PC-9 (cell line): ENCODE measurements at regions not wholly inside any gene's neighbourhood (a gene's known extent, or its start where the extent isn't known, plus 50 kb on each side); places are given as distances from the start of the nearest gene placed in this dataset.

ENCODE experiments used
- BruUV-seq: library from RNA; stranded (reverse); fragments of 400-500 nt; replicated peaks from 2 replicates; lab custom pipeline; 2021; lab: Mats Ljungman, UMichigan
- CTCF ChIA-PET: fragments of 300-600 bp; sonication (Branson Sonifier 250); formaldehyde crosslinking; loops from one replicate; lab custom pipeline; 2022; ENCODE audit warnings: antibody characterized with exemption; lab: Charles Lee
- POLR2A ChIA-PET: fragments of 300-600 bp; sonication (Branson Sonifier 250); formaldehyde crosslinking; loops from one replicate; lab custom pipeline; 2022; ENCODE audit warnings: antibody characterized with exemption; ENCODE audit not compliant: unreplicated experiment; lab: Charles Lee
- DNase-seq, 2 experiments: peaks; one replicate each; pipeline versions ENCODE4 v3.0.0 to v3.0.0-alpha.2; 2015 to 2022; ENCODE audit warnings: mixed read lengths in 1 of 2
- H2AFZ ChIP-seq: fragments of 200-600 bp; sonication (generic); 2 replicates; pipeline ENCODE4 v1.8.1; 2017; ENCODE audit warnings: antibody characterized with exemption
- H3F3A ChIP-seq: fragments of 200-600 bp; sonication (generic); 2 replicates; pipeline ENCODE4 v1.8.1; 2017; ENCODE audit warnings: antibody characterized with exemption, mild to moderate bottlenecking, low read depth; ENCODE audit not compliant: insufficient read depth
- H3K27ac ChIP-seq: fragments of 200-600 bp; sonication (generic); 2 replicates; pipeline ENCODE4 v1.6.1; 2016; ENCODE audit warnings: mixed run types
- H3K27me3 ChIP-seq: fragments of 200-600 bp; sonication (generic); 2 replicates; pipeline ENCODE4 v1.6.1; 2016; ENCODE audit warnings: low read depth, mixed run types; ENCODE audit not compliant: insufficient read depth
- H3K36me3 ChIP-seq: fragments of 200-600 bp; sonication (generic); 2 replicates; pipeline ENCODE4 v1.6.1; 2016; ENCODE audit warnings: low read depth, mixed run types
- H3K4me1 ChIP-seq: fragments of 200-600 bp; sonication (generic); replicated peaks from 2 replicates; pipeline ENCODE4 v1.6.1; 2016; ENCODE audit warnings: mixed run types; ENCODE audit not compliant: insufficient read depth
- H3K4me2 ChIP-seq: fragments of 200-600 bp; sonication (generic); 2 replicates; pipeline ENCODE4 v1.6.1; 2017; ENCODE audit warnings: mixed run types
- H3K4me3 ChIP-seq: fragments of 200-600 bp; sonication (generic); 2 replicates; pipeline ENCODE4 v1.6.1; 2016; ENCODE audit warnings: mixed run types
- H3K79me2 ChIP-seq: fragments of 200-600 bp; sonication (generic); 2 replicates; pipeline ENCODE4 v1.6.1; 2017; ENCODE audit warnings: low read depth, mixed run types
- H3K9me2 ChIP-seq: fragments of 200-600 bp; sonication (generic); 2 replicates; pipeline ENCODE4 v1.8.1; 2017; ENCODE audit warnings: mild to moderate bottlenecking; ENCODE audit not compliant: insufficient read depth
- H3K9me3 ChIP-seq: fragments of 200-600 bp; sonication (generic); 2 replicates; pipeline ENCODE4 v1.8.1; 2016; ENCODE audit warnings: low read depth; ENCODE audit not compliant: insufficient read depth
- H4K20me1 ChIP-seq: fragments of 200-600 bp; sonication (generic); 2 replicates; pipeline ENCODE4 v1.8.1; 2017; ENCODE audit not compliant: insufficient read depth
- EZH2 ChIP-seq: fragments of 200-600 bp; sonication (generic); IDR thresholded peaks from 2 replicates; pipeline ENCODE4 v1.8.0; 2017; ENCODE audit warnings: antibody characterized with exemption, low read depth
- intact Hi-C: fragments of 100-400 bp; cut with micrococcal nuclease; formaldehyde crosslinking; loops from one replicate; pipeline ENCODE4 v1.10.0; 2022; ENCODE audit not compliant: unreplicated experiment
- TF ChIP-seq, protein P1 (sequence below): fragments of 200-600 bp; sonication (generic); conservative IDR thresholded peaks from 2 replicates; pipeline ENCODE4 v1.6.1; 2017; ENCODE audit warnings: mixed run types, antibody characterized with exemption, mild to moderate bottlenecking, moderate library complexity

DNA sequence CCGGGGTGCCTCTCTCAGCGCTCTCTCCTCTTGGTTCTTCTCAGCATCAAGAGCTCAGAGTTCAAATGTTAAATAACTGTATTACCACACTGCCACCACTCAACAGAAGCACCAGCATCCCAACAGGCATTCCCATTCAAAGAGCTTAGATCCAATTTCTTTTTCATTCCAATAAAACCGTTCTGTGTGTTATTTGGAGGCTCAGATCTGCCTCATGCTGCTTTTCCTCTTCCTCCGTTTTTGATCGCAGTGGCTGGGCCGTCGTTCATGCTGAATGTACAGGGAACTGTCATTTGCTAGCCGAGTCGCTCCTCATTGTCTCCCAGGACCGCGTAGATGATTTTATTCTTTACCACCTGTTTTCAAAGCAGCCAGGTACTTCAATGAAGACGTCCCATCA lies 798.9 kb upstream of the SALL3 start:
- Histone ChIP-seq H3K36me3 (no peaks in the 10 kb centered on the region), H3K4me2 (no peak overlapping the region), H3K4me3 (no peak overlapping the region), H3K9me2 (no peaks in the 10 kb centered on the region), H3K9me3 (no peaks in the 10 kb centered on the region), H3K27ac (no peak overlapping the region), H3F3A (no peaks in the 10 kb centered on the region), H4K20me1 (no peaks in the 10 kb centered on the region), H3K79me2 (no peaks in the 10 kb centered on the region), H2AFZ (no peak overlapping the region), H3K27me3 (peaks cover 38% of the 10 kb centered on the region), H3K4me1 (no peaks in the 10 kb centered on the region)
- ChIA-PET POLR2A (no interaction called here), CTCF (no interaction called here)
- intact Hi-C loops, result no loop called here
- BruUV-seq, result no TSS peak
- TF ChIP-seq, protein P1, sequence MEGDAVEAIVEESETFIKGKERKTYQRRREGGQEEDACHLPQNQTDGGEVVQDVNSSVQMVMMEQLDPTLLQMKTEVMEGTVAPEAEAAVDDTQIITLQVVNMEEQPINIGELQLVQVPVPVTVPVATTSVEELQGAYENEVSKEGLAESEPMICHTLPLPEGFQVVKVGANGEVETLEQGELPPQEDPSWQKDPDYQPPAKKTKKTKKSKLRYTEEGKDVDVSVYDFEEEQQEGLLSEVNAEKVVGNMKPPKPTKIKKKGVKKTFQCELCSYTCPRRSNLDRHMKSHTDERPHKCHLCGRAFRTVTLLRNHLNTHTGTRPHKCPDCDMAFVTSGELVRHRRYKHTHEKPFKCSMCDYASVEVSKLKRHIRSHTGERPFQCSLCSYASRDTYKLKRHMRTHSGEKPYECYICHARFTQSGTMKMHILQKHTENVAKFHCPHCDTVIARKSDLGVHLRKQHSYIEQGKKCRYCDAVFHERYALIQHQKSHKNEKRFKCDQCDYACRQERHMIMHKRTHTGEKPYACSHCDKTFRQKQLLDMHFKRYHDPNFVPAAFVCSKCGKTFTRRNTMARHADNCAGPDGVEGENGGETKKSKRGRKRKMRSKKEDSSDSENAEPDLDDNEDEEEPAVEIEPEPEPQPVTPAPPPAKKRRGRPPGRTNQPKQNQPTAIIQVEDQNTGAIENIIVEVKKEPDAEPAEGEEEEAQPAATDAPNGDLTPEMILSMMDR, result no peak
- TF ChIP-seq EZH2, result no peak
- DNase-seq, result no peak

DNA sequence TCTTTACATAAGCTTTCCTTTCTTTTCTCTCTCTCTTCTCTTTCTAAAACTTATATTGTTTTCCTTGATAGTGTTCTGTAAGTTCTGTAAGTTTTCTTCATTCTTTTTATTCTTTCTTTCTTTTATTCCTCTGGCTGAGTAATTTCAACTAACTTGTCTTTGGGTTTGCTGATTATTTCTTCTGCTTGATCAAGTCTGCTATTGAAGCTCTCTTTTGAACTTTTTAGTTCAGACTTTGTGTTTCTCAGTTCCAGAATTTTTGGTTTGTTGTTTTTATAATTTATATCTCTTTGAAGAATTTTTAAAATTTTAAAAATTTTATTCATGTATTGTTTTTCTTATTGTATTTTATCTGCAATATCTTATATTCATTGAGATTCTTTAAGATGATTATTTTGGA lies 795.8 kb upstream of the SALL3 start:
- Histone ChIP-seq H3K36me3 (no peaks in the 10 kb centered on the region), H3K4me3 (no peak overlapping the region), H3K9me2 (no peaks in the 10 kb centered on the region), H3K79me2 (no peaks in the 10 kb centered on the region), H3F3A (no peaks in the 10 kb centered on the region), H3K27me3 (peaks cover 18% of the 10 kb centered on the region), H3K27ac (no peak overlapping the region), H2AFZ (no peak overlapping the region), H4K20me1 (no peaks in the 10 kb centered on the region), H3K4me2 (no peak overlapping the region), H3K4me1 (no peaks in the 10 kb centered on the region), H3K9me3 (no peaks in the 10 kb centered on the region)
- ChIA-PET CTCF (no interaction called here), POLR2A (no interaction called here)
- no peak for TF ChIP-seq EZH2
- TF ChIP-seq, protein P1, result no peak
- no TSS peak for BruUV-seq
- no peak for DNase-seq
- intact Hi-C loops, result no loop called here

DNA sequence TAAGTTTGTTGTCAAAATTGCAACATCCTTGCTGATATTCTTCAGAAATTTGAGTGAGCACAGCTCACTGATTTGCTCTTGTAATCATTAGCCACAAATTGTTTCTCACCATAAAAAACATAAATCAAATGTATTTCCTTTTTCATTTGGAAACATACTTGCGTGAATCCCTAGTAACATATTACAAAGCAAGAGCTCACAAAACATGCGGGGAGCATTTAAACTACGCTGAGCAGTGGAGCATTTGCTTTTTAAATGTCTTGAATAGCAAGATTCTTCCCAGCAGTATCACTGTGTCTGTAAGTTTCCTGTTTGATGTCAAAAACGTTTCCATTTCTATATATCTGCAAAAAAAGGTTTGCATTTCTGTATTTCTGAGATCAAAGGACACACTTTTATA lies 788.3 kb upstream of the SALL3 start:
- H3K36me3 ChIP-seq, result no peaks in the 10 kb centered on the region
- no peak overlapping the region for H3K4me3 ChIP-seq
- no peak for TF ChIP-seq EZH2
- intact Hi-C loops, result no loop called here
- no peaks in the 10 kb centered on the region for H3K79me2 ChIP-seq
- no peaks in the 10 kb centered on the region for H3K4me1 ChIP-seq
- H2AFZ ChIP-seq, result no peak overlapping the region
- H3K9me3 ChIP-seq, result no peaks in the 10 kb centered on the region
- H3F3A ChIP-seq, result no peaks in the 10 kb centered on the region
- no peak for DNase-seq
- H3K9me2 ChIP-seq, result no peaks in the 10 kb centered on the region
- CTCF ChIA-PET, result no interaction called here
- H3K27me3 ChIP-seq, result peaks cover 40% of the 10 kb centered on the region
- no peak overlapping the region for H3K27ac ChIP-seq
- BruUV-seq, result no TSS peak
- POLR2A ChIA-PET, result no interaction called here
- H4K20me1 ChIP-seq, result no peaks in the 10 kb centered on the region
- no peak overlapping the region for H3K4me2 ChIP-seq

DNA sequence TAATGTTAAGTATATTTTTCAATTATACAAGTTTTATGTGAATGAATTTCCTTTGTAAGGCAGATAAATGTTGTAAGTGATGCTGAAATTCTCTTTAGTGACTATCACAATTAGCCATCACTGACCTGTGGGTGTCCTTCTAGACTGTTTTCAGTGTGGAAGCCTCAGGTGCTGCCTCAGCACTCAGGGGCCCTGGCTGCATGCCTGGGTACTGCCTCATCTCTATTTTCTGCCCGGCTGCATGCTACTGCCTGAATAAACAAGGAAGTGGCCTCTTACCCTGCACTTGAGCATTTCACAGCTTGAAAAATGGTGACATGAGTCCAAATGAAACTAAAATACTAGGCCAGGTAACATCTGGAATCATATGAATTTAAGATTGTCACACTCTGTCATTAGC lies 787.6 kb upstream of the SALL3 start:
- TF ChIP-seq, protein P1, result no peak
- no peak for TF ChIP-seq EZH2
- no peak overlapping the region for H3K4me3 ChIP-seq
- no peak for DNase-seq
- H3K27me3 ChIP-seq, result peaks cover 47% of the 10 kb centered on the region
- CTCF ChIA-PET, result no interaction called here
- no peaks in the 10 kb centered on the region for H3K4me1 ChIP-seq
- no TSS peak for BruUV-seq
- H3K27ac ChIP-seq, result no peak overlapping the region
- no peaks in the 10 kb centered on the region for H4K20me1 ChIP-seq
- no peak overlapping the region for H3K4me2 ChIP-seq
- H2AFZ ChIP-seq, result no peak overlapping the region
- no peaks in the 10 kb centered on the region for H3K36me3 ChIP-seq
- H3F3A ChIP-seq, result no peaks in the 10 kb centered on the region
- H3K79me2 ChIP-seq, result no peaks in the 10 kb centered on the region
- no peaks in the 10 kb centered on the region for H3K9me2 ChIP-seq
- intact Hi-C loops, result no loop called here
- no peaks in the 10 kb centered on the region for H3K9me3 ChIP-seq
- POLR2A ChIA-PET, result no interaction called here
